GM19035 (cell line): ENCODE measurements at regions not wholly inside any gene's neighbourhood (a gene's known extent, or its start where the extent isn't known, plus 50 kb on each side); places are given as distances from the start of the nearest gene placed in this dataset.

Experiments
- ATAC-seq: cut with Tn5 transposase; IDR thresholded peaks from one replicate; pipeline ENCODE4 v1.9.1; 2021; ENCODE audit not compliant: unreplicated experiment

- no peak for ATAC-seq
Observed at GRCh38 chr19:31699421-31699820, 350.2 kb upstream of the TSHZ3 start.

- no peak for ATAC-seq
Observed at GRCh38 chr19:31701146-31701545, 351.9 kb upstream of the TSHZ3 start.

GRCh38 chr19:31705656-31706055 lies 356.4 kb upstream of the TSHZ3 start:
- ATAC-seq: no peak

- no peak for ATAC-seq
Observed at GRCh38 chr19:31706131-31706530, 356.9 kb upstream of the TSHZ3 start.

- no peak for ATAC-seq
Observed at GRCh38 chr19:31706691-31707620, 357.7 kb upstream of the TSHZ3 start.

- no peak for ATAC-seq
Observed at GRCh38 chr19:31708520-31708919, 359.3 kb upstream of the TSHZ3 start.

- ATAC-seq: no peak
Observed at GRCh38 chr19:31709476-31709875, 360.2 kb upstream of the TSHZ3 start.

GRCh38 chr19:31715249-31715945 lies 366.2 kb upstream of the TSHZ3 start:
- no peak for ATAC-seq

GRCh38 chr19:31716826-31717225 lies 367.6 kb upstream of the TSHZ3 start:
- ATAC-seq: no peak

- no peak for ATAC-seq
Observed at GRCh38 chr19:31717269-31717923, 368.2 kb upstream of the TSHZ3 start.

- ATAC-seq: no peak
Observed at GRCh38 chr19:31718032-31718431, 368.8 kb upstream of the TSHZ3 start.

GRCh38 chr19:31718898-31719297 lies 369.7 kb upstream of the TSHZ3 start:
- no peak for ATAC-seq

- no peak for ATAC-seq
Observed at GRCh38 chr19:31723101-31723500, 373.9 kb upstream of the TSHZ3 start.

GRCh38 chr19:31725051-31725450 lies 375.8 kb upstream of the TSHZ3 start:
- no peak for ATAC-seq

- ATAC-seq: no peak
Observed at GRCh38 chr19:31727536-31727935, 378.3 kb upstream of the TSHZ3 start.

GRCh38 chr19:31730270-31730669 lies 381.0 kb upstream of the TSHZ3 start:
- no peak for ATAC-seq

- ATAC-seq: no peak
Observed at GRCh38 chr19:31733591-31733990, 384.4 kb upstream of the TSHZ3 start.

GRCh38 chr19:31742249-31742648 lies 393.0 kb upstream of the TSHZ3 start:
- no peak for ATAC-seq

- no peak for ATAC-seq
Observed at GRCh38 chr19:31745731-31746130, 396.5 kb upstream of the TSHZ3 start.

GRCh38 chr19:31749231-31749630 lies 400.0 kb upstream of the TSHZ3 start:
- ATAC-seq: no peak

GRCh38 chr19:31759359-31759758 lies 410.1 kb upstream of the TSHZ3 start:
- ATAC-seq: no peak
